ENCODE measurements at regions not wholly inside any gene's neighbourhood (a gene's known extent, or its start where the extent isn't known, plus 50 kb on each side); places are given as distances from the start of the nearest gene placed in this dataset.

- Histone ChIP-seq H3K36me3 (ENCODE audit: low read depth) (no peaks in the 10 kb centered on the region), H3K4me3 (ENCODE audit: severe bottlenecking) (no peak overlapping the region), H3K27me3 (ENCODE audit: insufficient read depth, poor library complexity, severe bottlenecking) (no peaks in the 10 kb centered on the region), H3K4me1 (ENCODE audit: insufficient read depth, poor library complexity, severe bottlenecking) (no peaks in the 10 kb centered on the region), H3K9me3 (ENCODE audit: severe bottlenecking) (no peaks in the 10 kb centered on the region), H3K27ac (ENCODE audit: poor library complexity, severe bottlenecking) (no peak overlapping the region)
- ATAC-seq (ENCODE audit: low read depth) (no peak), DNase-seq (ENCODE audit: low spot score) (no peak)
- no peak for TF ChIP-seq CTCF (IDR thresholded peaks at IDR 0.05; ENCODE audit: poor library complexity, severe bottlenecking)
These were observed 155.7 kb upstream of the BTG1 start for GRCh38 chr12:92301356-92301755.

- TF ChIP-seq CTCF (IDR thresholded peaks at IDR 0.05; ENCODE audit: poor library complexity, severe bottlenecking) = no peak
- Histone ChIP-seq H3K9me3 (ENCODE audit: severe bottlenecking) (no peaks in the 10 kb centered on the region), H3K4me1 (ENCODE audit: insufficient read depth, poor library complexity, severe bottlenecking) (no peaks in the 10 kb centered on the region), H3K27ac (ENCODE audit: poor library complexity, severe bottlenecking) (no peak overlapping the region), H3K36me3 (ENCODE audit: low read depth) (no peaks in the 10 kb centered on the region), H3K27me3 (ENCODE audit: insufficient read depth, poor library complexity, severe bottlenecking) (no peaks in the 10 kb centered on the region), H3K4me3 (ENCODE audit: severe bottlenecking) (no peak overlapping the region)
- ATAC-seq (ENCODE audit: low read depth) (no peak), DNase-seq (ENCODE audit: low spot score) (no peak)
These were observed 155.1 kb upstream of the BTG1 start for GRCh38 chr12:92300777-92301176.

GRCh38 chr12:92299744-92300143, 154.1 kb upstream of the BTG1 start:
- no peaks in the 10 kb centered on the region for H3K36me3 ChIP-seq (ENCODE audit: low read depth)
- no peaks in the 10 kb centered on the region for H3K4me1 ChIP-seq (ENCODE audit: insufficient read depth, poor library complexity, severe bottlenecking)
- H3K27me3 ChIP-seq (ENCODE audit: insufficient read depth, poor library complexity, severe bottlenecking) = no peaks in the 10 kb centered on the region
- H3K4me3 ChIP-seq (ENCODE audit: severe bottlenecking) = no peak overlapping the region
- H3K27ac ChIP-seq (ENCODE audit: poor library complexity, severe bottlenecking) = no peak overlapping the region
- no peak for ATAC-seq (ENCODE audit: low read depth)
- H3K9me3 ChIP-seq (ENCODE audit: severe bottlenecking) = no peaks in the 10 kb centered on the region
- no peak for DNase-seq (ENCODE audit: low spot score)
- TF ChIP-seq CTCF (IDR thresholded peaks at IDR 0.05; ENCODE audit: poor library complexity, severe bottlenecking) = no peak

DNA sequence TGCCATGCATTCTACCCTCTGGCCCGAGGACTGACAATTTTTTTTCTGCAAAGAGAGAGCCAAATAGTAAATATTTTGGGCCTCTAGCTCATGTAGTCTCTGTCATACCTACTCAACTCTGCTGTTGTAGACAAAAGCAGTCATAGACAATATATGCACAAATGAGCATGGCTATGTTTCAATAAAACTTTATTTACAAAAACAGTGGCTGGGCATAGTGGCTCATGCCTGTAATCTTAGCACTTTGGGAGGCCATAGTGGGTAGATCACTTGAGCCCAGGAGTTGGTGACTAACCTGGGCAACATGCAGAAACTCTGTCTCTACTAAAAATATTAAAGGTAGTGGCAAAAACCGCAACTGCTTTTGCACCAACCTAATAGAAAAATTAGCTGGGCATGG, 153.7 kb upstream of the BTG1 start:
- Histone ChIP-seq H3K4me3 (ENCODE audit: severe bottlenecking) (no peak overlapping the region), H3K27me3 (ENCODE audit: insufficient read depth, poor library complexity, severe bottlenecking) (no peaks in the 10 kb centered on the region), H3K9me3 (ENCODE audit: severe bottlenecking) (no peaks in the 10 kb centered on the region), H3K4me1 (ENCODE audit: insufficient read depth, poor library complexity, severe bottlenecking) (no peaks in the 10 kb centered on the region), H3K27ac (ENCODE audit: poor library complexity, severe bottlenecking) (no peak overlapping the region), H3K36me3 (ENCODE audit: low read depth) (no peaks in the 10 kb centered on the region)
- DNase-seq (ENCODE audit: low spot score) (no peak), ATAC-seq (ENCODE audit: low read depth) (no peak)
- TF ChIP-seq CTCF (IDR thresholded peaks at IDR 0.05; ENCODE audit: poor library complexity, severe bottlenecking) = no peak

DNA sequence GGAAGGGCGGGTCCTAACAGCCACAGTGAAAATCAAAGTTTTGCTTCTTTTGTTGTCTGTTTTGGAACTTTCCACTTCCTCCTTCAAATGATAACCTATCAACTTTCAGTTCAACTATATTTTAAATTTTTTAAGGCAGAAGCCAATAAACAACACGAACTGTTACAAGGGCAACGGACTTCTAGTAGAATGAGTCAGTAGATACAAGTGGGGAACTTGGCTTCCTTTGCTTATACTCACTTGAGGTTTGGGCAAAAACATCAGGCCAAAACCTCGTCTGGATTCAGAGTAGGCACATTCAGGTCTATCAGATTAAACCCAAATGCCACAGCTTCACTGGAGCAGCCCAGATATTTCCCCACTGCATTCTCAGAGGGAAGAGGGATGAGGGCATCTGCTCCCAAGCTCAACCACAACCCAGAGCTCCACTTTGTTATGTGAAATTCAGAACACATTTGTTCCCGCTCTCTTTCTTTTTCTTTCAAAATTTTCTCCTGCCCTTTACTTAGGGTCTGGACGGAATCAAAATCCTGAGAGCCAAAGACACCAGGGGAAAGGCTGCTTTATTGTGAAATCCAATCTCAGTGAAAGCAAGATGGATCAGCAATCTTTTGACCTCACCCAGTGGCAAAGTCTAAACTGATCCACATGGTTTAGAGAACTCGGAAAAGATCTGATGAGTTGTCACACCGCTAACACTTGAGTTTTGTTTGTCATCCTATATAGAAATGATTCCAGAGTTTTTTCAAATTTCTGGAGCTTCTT, 152.5 kb upstream of the BTG1 start:
- Histone ChIP-seq H3K4me1 (ENCODE audit: insufficient read depth, poor library complexity, severe bottlenecking) (no peaks in the 10 kb centered on the region), H3K27ac (ENCODE audit: poor library complexity, severe bottlenecking) (no peak overlapping the region), H3K27me3 (ENCODE audit: insufficient read depth, poor library complexity, severe bottlenecking) (no peaks in the 10 kb centered on the region), H3K36me3 (ENCODE audit: low read depth) (no peaks in the 10 kb centered on the region), H3K9me3 (ENCODE audit: severe bottlenecking) (no peaks in the 10 kb centered on the region), H3K4me3 (ENCODE audit: severe bottlenecking) (no peak overlapping the region)
- no peak for TF ChIP-seq CTCF (IDR thresholded peaks at IDR 0.05; ENCODE audit: poor library complexity, severe bottlenecking)
- DNase-seq (ENCODE audit: low spot score) (no peak), ATAC-seq (ENCODE audit: low read depth) (no peak)
